22Rv1 (cell line): ENCODE measurements at regions not wholly inside any gene's neighbourhood (a gene's known extent, or its start where the extent isn't known, plus 50 kb on each side); places are given as distances from the start of the nearest gene placed in this dataset.

Experiments used
- ZFX ChIP-seq: fragments of 450-650 bp; IDR thresholded peaks from 2 replicates; pipeline ENCODE4 v1.6.1; 2017; ENCODE audit warnings: antibody characterized with exemption, borderline replicate concordance
- TF ChIP-seq, protein P1 (sequence below): fragments of 450-650 bp; IDR thresholded peaks from 2 replicates; pipeline ENCODE4 v1.5.1; 2017; ENCODE audit warnings: mild to moderate bottlenecking

DNA sequence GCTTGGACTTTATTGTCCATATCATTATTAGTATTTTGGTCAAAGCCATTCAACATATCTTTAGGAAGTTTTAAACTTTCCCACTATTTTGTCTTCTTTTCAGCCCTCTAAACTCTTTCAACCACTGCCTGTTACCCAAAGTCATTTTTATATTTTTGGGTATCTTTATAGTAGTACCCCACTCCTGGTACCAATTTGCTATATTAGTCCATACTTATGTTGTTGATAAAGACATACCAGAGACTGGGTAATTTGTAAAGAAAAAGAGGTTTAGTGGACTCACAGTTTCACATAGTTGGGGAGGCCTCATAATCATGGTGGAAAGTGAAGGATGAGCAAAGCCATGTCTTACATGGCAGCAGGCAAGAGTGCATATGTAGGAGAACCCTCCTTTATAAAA is 271.4 kb downstream of the KLHL4 start:
- TF ChIP-seq, protein P1, sequence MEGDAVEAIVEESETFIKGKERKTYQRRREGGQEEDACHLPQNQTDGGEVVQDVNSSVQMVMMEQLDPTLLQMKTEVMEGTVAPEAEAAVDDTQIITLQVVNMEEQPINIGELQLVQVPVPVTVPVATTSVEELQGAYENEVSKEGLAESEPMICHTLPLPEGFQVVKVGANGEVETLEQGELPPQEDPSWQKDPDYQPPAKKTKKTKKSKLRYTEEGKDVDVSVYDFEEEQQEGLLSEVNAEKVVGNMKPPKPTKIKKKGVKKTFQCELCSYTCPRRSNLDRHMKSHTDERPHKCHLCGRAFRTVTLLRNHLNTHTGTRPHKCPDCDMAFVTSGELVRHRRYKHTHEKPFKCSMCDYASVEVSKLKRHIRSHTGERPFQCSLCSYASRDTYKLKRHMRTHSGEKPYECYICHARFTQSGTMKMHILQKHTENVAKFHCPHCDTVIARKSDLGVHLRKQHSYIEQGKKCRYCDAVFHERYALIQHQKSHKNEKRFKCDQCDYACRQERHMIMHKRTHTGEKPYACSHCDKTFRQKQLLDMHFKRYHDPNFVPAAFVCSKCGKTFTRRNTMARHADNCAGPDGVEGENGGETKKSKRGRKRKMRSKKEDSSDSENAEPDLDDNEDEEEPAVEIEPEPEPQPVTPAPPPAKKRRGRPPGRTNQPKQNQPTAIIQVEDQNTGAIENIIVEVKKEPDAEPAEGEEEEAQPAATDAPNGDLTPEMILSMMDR = no peak
- TF ChIP-seq ZFX = no peak
